KBM-7 (cell line): ENCODE measurements at regions not wholly inside any gene's neighbourhood (a gene's known extent, or its start where the extent isn't known, plus 50 kb on each side); places are given as distances from the start of the nearest gene placed in this dataset.

Experiments
- DNase-seq: peaks from one replicate; pipeline ENCODE4 v3.0.0-alpha.2; 2015
- in situ Hi-C: fragments of 300-500 bp; cut with MboI; formaldehyde crosslinking; loops from 2 replicates; pipeline ENCODE4 v1.14.3; 2020; ENCODE audit warnings: low sequenced_read_pairs, low pct_unique_long_range_greater_than_20kb, mixed read lengths

- no peak for DNase-seq
- in situ Hi-C loops, result no loop called here
Measured at GRCh38 chr3:139751789-139752188, 74.0 kb upstream of the NMNAT3 start.

DNA sequence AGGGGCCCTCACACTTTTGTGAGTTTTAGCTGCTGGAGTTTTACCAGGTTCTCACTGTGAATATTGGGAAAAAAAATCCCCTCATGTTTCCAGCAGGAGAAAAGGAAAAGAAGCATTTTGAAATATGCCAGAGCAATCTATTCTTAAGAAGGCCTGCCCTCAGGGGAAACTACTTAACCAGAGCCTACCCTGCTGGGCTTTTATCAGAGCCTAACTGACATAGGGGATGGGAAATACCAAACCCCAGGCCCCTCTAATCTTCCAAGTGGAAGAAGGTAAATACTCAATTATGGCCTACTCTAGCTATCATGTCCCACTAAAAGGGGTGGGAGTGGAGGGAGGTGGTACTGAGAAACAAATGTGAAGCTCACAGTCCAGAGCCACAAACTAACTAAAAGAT lies 68.7 kb upstream of the NMNAT3 start:
- in situ Hi-C loops, result no loop called here
- DNase-seq, result no peak

DNA sequence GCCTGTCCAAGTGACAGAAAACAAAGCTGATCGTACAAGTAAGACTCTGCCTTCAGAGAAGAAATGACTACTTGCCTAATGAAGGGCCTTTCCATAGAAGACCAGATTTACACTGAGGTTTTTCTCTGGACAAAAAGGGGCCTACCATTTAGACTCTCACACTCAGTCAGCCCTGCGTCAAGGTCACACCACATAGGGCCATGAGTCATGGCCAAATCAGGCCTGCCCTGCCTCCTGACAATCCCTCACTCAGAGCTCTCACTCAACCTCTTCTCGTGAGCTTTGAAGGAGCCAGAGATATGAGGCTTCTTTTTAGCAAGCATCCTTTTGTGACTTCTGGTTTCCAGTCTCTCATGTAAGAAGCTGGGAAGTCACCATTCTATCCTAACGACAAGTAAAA lies 68.1 kb upstream of the NMNAT3 start:
- DNase-seq, result no peak
- in situ Hi-C loops, result no loop called here

- no peak for DNase-seq
- in situ Hi-C loops, result no loop called here
Measured at GRCh38 chr3:139738697-139739096, 60.9 kb upstream of the NMNAT3 start.

GRCh38 chr3:139737682-139738361 lies 60.0 kb upstream of the NMNAT3 start:
- no peak for DNase-seq
- in situ Hi-C loops, result no loop called here

GRCh38 chr3:139735191-139735590 lies 57.4 kb upstream of the NMNAT3 start:
- in situ Hi-C loops, result no loop called here
- DNase-seq, result no peak

DNA sequence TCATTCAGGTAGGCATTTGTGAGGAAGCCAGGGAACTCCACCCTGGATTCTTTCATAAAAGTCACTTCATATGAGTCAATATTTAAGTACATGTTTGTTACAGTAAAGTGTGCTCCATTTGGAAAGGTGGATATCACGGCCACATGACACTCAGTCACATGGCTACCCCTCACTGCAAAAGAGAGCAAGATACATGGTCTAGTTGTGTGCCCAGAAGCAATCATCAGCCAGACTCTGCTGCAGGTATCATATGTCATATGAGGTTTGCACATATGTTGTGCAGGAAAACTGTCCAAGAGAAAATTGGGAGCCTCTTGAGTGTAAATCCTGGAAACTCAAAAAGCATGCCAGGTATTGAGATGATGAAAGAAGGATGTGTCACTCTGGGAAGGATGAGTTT lies 55.0 kb upstream of the NMNAT3 start:
- in situ Hi-C loops, result no loop called here
- DNase-seq, result no peak

DNA sequence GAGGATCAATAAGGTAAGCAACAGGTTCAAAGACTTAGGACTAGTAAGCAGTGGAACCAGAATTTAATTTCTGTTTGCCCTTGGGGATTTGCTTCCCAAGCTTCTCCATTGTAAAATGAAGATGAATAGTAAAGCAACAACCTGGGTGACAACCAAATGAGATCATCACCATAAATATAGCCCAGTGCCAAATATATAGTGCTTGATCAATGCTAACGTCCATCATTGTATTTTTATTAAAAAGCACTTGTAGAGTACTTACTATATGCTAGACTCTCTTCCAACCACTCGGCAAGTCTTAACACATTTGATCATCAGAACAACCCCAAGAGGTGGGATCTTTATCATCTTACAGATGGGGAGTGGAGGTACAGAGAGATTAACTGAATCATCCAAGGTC lies 51.5 kb upstream of the NMNAT3 start:
- in situ Hi-C loops, result no loop called here
- no peak for DNase-seq

DNA sequence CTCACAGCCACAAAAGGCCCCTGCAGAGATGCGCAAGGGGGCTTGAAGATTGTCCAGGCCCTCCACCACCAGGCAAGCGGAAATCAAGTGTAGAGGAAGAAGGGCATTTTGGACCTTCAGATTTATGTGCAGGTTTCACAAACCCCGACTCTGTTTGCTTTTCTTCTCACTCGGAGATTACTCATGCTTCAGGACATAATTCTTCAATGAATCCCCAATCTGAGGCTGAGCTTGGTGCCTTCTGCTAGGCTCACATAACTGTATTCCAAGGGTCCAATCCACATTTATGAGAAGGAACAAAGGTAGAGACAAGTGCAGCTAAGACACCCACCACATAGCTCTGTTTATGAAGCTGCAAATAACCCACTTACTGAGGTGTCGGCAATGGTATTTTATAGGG lies 50.6 kb upstream of the NMNAT3 start:
- in situ Hi-C loops, result no loop called here
- no peak for DNase-seq
